ENCODE measurements at regions not wholly inside any gene's neighbourhood (a gene's known extent, or its start where the extent isn't known, plus 50 kb on each side); places are given as distances from the start of the nearest gene placed in this dataset.

DNA sequence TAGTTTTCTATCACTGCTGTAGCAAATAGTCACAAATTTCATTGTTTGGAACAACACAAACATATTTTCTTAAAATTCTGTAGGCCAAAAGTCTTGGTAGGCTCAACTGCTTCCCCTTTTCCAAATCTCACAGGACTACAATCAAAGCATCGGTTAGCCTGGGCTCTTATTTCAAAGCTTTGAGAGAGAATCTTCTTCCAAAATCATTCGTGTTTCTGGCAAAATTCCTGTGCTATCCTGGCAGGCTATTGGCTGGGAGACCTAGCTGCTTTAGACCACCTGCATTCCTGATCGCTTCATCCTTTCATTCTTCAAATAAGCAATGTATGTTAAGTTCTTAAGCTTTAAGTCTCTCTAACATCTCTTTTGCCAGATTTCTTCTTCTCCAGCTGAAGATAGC, 629.8 kb upstream of the CDH18 start:
- no peak for TF ChIP-seq POLR2A (IDR thresholded peaks at IDR 0.05; ENCODE audit: low read length)
- no peak for TF ChIP-seq GATA1 (IDR thresholded peaks at IDR 0.05; ENCODE audit: low read depth, low read length)
